ENCODE measurements at regions not wholly inside any gene's neighbourhood (a gene's known extent, or its start where the extent isn't known, plus 50 kb on each side); places are given as distances from the start of the nearest gene placed in this dataset.

DNA sequence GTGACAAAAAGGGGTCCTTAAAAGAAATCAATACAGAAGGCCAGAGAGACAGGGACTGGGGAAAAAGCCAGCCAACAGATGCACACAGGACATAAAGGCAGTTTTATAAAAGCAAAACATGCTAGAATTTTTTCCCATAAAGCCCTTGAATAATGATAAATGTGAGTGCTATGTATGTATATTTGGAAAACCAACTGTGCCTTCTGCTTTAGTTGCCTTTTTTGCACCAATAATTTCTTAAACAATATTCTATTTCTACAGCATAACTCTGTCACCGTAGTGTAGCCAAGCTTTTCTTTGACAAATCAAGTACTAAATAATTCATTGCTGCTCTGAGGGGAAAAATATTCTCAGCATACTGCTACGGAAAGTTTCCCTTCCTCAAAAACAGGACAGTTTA, 730.6 kb upstream of the NRSN1 start:
- Histone ChIP-seq H3K9ac (ENCODE audit: low read depth, low read length, poor library complexity, severe bottlenecking) (no peak overlapping the region), H3K4me1 (ENCODE audit: insufficient read depth, low read length, poor library complexity, severe bottlenecking) (no peaks in the 10 kb centered on the region), H3K4me3 (ENCODE audit: low read length, poor library complexity, severe bottlenecking) (no peak overlapping the region), H3K9me3 (ENCODE audit: insufficient read depth, low read depth, low read length) (no peaks in the 10 kb centered on the region), H3F3A (ENCODE audit: low read depth) (no peaks in the 10 kb centered on the region), H3K27me3 (ENCODE audit: insufficient read depth, low read length, poor library complexity, severe bottlenecking) (no peaks in the 10 kb centered on the region), H3K4me2 (ENCODE audit: low read depth, low read length, poor library complexity, severe bottlenecking) (no peak overlapping the region), H4K20me1 (ENCODE audit: insufficient read depth, low read length, poor library complexity, severe bottlenecking) (no peaks in the 10 kb centered on the region), H3K36me3 (ENCODE audit: insufficient read depth, low read length) (no peaks in the 10 kb centered on the region), H3K9me2 (replicated peaks; ENCODE audit: low read depth, low read length) (no peaks in the 10 kb centered on the region), H3K79me2 (ENCODE audit: insufficient read depth, low read length) (no peaks in the 10 kb centered on the region), H2AFZ (ENCODE audit: low read length) (no peak overlapping the region)
- TF ChIP-seq EZH2phosphoT487 (IDR thresholded peaks at IDR 0.05; ENCODE audit: borderline replicate concordance) = no peak
- TF ChIP-seq, protein P1, sequence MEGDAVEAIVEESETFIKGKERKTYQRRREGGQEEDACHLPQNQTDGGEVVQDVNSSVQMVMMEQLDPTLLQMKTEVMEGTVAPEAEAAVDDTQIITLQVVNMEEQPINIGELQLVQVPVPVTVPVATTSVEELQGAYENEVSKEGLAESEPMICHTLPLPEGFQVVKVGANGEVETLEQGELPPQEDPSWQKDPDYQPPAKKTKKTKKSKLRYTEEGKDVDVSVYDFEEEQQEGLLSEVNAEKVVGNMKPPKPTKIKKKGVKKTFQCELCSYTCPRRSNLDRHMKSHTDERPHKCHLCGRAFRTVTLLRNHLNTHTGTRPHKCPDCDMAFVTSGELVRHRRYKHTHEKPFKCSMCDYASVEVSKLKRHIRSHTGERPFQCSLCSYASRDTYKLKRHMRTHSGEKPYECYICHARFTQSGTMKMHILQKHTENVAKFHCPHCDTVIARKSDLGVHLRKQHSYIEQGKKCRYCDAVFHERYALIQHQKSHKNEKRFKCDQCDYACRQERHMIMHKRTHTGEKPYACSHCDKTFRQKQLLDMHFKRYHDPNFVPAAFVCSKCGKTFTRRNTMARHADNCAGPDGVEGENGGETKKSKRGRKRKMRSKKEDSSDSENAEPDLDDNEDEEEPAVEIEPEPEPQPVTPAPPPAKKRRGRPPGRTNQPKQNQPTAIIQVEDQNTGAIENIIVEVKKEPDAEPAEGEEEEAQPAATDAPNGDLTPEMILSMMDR (conservative IDR thresholded peaks at IDR 0.05; ENCODE audit: low read length) = no peak

DNA sequence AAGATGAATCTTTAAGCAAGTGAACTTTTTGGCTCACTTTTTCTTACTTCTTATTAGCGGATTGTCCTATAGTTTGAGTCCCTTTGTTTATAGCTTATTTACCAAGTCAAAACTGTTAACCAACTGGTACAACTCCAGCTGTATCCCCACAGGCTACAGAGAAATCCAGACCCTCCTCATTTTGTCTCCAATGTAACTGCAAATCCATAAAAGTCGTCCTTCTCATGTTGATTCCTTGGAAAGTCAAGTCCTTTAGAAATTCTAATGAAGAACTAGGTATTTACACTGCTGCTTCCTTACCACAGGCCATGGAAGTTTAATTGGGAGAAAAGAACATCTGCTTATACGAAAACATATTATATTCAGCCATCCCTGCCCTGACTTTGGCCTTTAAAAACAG, 729.1 kb upstream of the NRSN1 start:
- Histone ChIP-seq H3K4me3 (ENCODE audit: low read length, poor library complexity, severe bottlenecking) (no peak overlapping the region), H3K27me3 (ENCODE audit: insufficient read depth, low read length, poor library complexity, severe bottlenecking) (no peaks in the 10 kb centered on the region), H4K20me1 (ENCODE audit: insufficient read depth, low read length, poor library complexity, severe bottlenecking) (no peaks in the 10 kb centered on the region), H2AFZ (ENCODE audit: low read length) (no peak overlapping the region), H3K36me3 (ENCODE audit: insufficient read depth, low read length) (no peaks in the 10 kb centered on the region), H3K9me3 (ENCODE audit: insufficient read depth, low read depth, low read length) (no peaks in the 10 kb centered on the region), H3K4me1 (ENCODE audit: insufficient read depth, low read length, poor library complexity, severe bottlenecking) (no peaks in the 10 kb centered on the region), H3F3A (ENCODE audit: low read depth) (no peaks in the 10 kb centered on the region), H3K4me2 (ENCODE audit: low read depth, low read length, poor library complexity, severe bottlenecking) (no peak overlapping the region), H3K9me2 (replicated peaks; ENCODE audit: low read depth, low read length) (no peaks in the 10 kb centered on the region), H3K9ac (ENCODE audit: low read depth, low read length, poor library complexity, severe bottlenecking) (no peak overlapping the region), H3K79me2 (ENCODE audit: insufficient read depth, low read length) (no peaks in the 10 kb centered on the region)
- TF ChIP-seq, protein P1 (conservative IDR thresholded peaks at IDR 0.05; ENCODE audit: low read length) = no peak
- TF ChIP-seq EZH2phosphoT487 (IDR thresholded peaks at IDR 0.05; ENCODE audit: borderline replicate concordance) = no peak

DNA sequence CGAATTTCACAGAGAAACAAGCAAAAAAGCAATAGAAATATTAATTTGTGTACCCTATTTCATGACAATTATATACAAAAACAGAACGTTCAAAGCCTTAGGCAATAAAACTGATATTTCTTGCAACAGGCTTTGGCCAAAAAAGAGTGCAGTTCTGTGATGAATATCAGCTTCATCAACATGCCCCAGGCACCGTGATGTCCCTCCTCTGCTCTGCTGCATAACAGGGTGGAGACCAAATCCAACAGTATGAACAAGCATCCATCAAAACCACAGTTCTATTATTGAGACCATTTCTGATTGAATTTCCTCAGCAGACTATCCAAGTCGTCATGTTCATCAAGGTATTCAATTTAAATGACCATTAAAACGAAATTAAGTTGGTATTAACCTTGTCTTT, 722.6 kb upstream of the NRSN1 start:
- TF ChIP-seq, protein P1 (conservative IDR thresholded peaks at IDR 0.05; ENCODE audit: low read length) = no peak
- TF ChIP-seq EZH2phosphoT487 (IDR thresholded peaks at IDR 0.05; ENCODE audit: borderline replicate concordance) = no peak
- H3K4me1 ChIP-seq (ENCODE audit: insufficient read depth, low read length, poor library complexity, severe bottlenecking) = peaks cover 12% of the 10 kb centered on the region
- H4K20me1 ChIP-seq (ENCODE audit: insufficient read depth, low read length, poor library complexity, severe bottlenecking) = no peaks in the 10 kb centered on the region
- H3K27me3 ChIP-seq (ENCODE audit: insufficient read depth, low read length, poor library complexity, severe bottlenecking) = peaks cover 4% of the 10 kb centered on the region
- no peak overlapping the region for H3K9ac ChIP-seq (ENCODE audit: low read depth, low read length, poor library complexity, severe bottlenecking)
- H3F3A ChIP-seq (ENCODE audit: low read depth) = no peaks in the 10 kb centered on the region
- H3K79me2 ChIP-seq (ENCODE audit: insufficient read depth, low read length) = no peaks in the 10 kb centered on the region
- H2AFZ ChIP-seq (ENCODE audit: low read length) = no peak overlapping the region
- no peak overlapping the region for H3K4me3 ChIP-seq (ENCODE audit: low read length, poor library complexity, severe bottlenecking)
- H3K36me3 ChIP-seq (ENCODE audit: insufficient read depth, low read length) = no peaks in the 10 kb centered on the region
- no peaks in the 10 kb centered on the region for H3K9me3 ChIP-seq (ENCODE audit: insufficient read depth, low read depth, low read length)
- no peak overlapping the region for H3K4me2 ChIP-seq (ENCODE audit: low read depth, low read length, poor library complexity, severe bottlenecking)
- no peaks in the 10 kb centered on the region for H3K9me2 ChIP-seq (replicated peaks; ENCODE audit: low read depth, low read length)

Data from Loucy (cell line).